ENCODE measurements at regions not wholly inside any gene's neighbourhood (a gene's known extent, or its start where the extent isn't known, plus 50 kb on each side); places are given as distances from the start of the nearest gene placed in this dataset.

GRCh38 chr12:75563351-75563750 lies 51.9 kb upstream of the KRR1 start:
- H3K4me3 Mint-ChIP-seq, result no peak overlapping the region
- no peak overlapping the region for H3K4me3 ChIP-seq (ENCODE audit: low read length in 2 of 2)
- intact Hi-C loops (cut with micrococcal nuclease), result no loop called here
- peaks cover 0 to 2% (median 0%) of the 10 kb centered on the region in 4 donors for H3K4me1 Mint-ChIP-seq
- CTCF ChIA-PET (ENCODE audit: partially characterized antibody), result no interaction called here
- no peak for DNase-seq
- POLR2A ChIA-PET (ENCODE audit: partially characterized antibody), result no interaction called here
- H3K4me1 ChIP-seq (ENCODE audit: insufficient read depth, low read length), result no peaks in the 10 kb centered on the region
- H3K9me3 ChIP-seq (ENCODE audit: control insufficient read depth in 1 of 2, low read length in 2 of 2), result no peaks in the 10 kb centered on the region
- no peaks in the 10 kb centered on the region for H3K36me3 ChIP-seq (ENCODE audit: insufficient read depth, low read length)
- no peak overlapping the region for H3K27ac ChIP-seq (ENCODE audit: low read depth, low read length)
- H3K27me3 ChIP-seq (ENCODE audit: insufficient read depth, low read length), result no peaks in the 10 kb centered on the region
- H3K36me3 Mint-ChIP-seq, result no peaks in the 10 kb centered on the region
- H3K27ac Mint-ChIP-seq, result no peak overlapping the region
- peaks cover 11 to 13% of the 10 kb centered on the region in 2 donors for H3K27me3 Mint-ChIP-seq
- H3K9me3 Mint-ChIP-seq, result no peaks in the 10 kb centered on the region

- Histone ChIP-seq H3K4me3 (ENCODE audit: low read length in 2 of 2) (no peak overlapping the region), H3K36me3 (ENCODE audit: insufficient read depth, low read length) (no peaks in the 10 kb centered on the region), H3K9me3 (ENCODE audit: control insufficient read depth in 1 of 2, low read length in 2 of 2) (no peaks in the 10 kb centered on the region), H3K27ac (ENCODE audit: low read depth, low read length) (no peak overlapping the region), H3K4me1 (ENCODE audit: insufficient read depth, low read length) (no peaks in the 10 kb centered on the region), H3K27me3 (ENCODE audit: insufficient read depth, low read length) (no peaks in the 10 kb centered on the region)
- CTCF ChIA-PET (ENCODE audit: partially characterized antibody), result interaction anchor here (0.9 kb wide), 1 partner anchor 469 kb away, joined by 3 read pairs; the partner anchor contains the start of gene PHLDA1
- POLR2A ChIA-PET (ENCODE audit: partially characterized antibody), result no interaction called here
- no peaks in the 10 kb centered on the region for H3K9me3 Mint-ChIP-seq
- no peaks in the 10 kb centered on the region for H3K36me3 Mint-ChIP-seq
- DNase-seq, result no peak
- H3K4me3 Mint-ChIP-seq, result no peak overlapping the region
- intact Hi-C loops (cut with micrococcal nuclease), result no loop called here
- H3K27ac Mint-ChIP-seq, result no peak overlapping the region
- H3K4me1 Mint-ChIP-seq, result peaks cover 0 to 2% (median 0%) of the 10 kb centered on the region in 4 donors
- H3K27me3 Mint-ChIP-seq, result peaks cover 13 to 14% of the 10 kb centered on the region in 2 donors
Measured at GRCh38 chr12:75561921-75562320, 50.5 kb upstream of the KRR1 start.
